HepG2 (cell line): ENCODE measurements at regions not wholly inside any gene's neighbourhood (a gene's known extent, or its start where the extent isn't known, plus 50 kb on each side); places are given as distances from the start of the nearest gene placed in this dataset.

ENCODE experiments used
- ATAC-seq: fragments of 200-7000 bp; cut with Tn5 transposase; 3 replicates; pipeline ENCODE4 v1.9.1; 2020; ENCODE audit warnings: mild to moderate bottlenecking, moderate library complexity
- BruUV-seq: library from RNA; stranded (reverse); fragments of 400-500 nt; replicated peaks from 2 replicates; lab custom pipeline; 2021; lab: Mats Ljungman, UMichigan
- CTCF ChIA-PET: fragments of 300-600 bp; formaldehyde crosslinking; extraction: SDS; loops from one replicate; lab custom pipeline; 2021; ENCODE audit warnings: low total read pairs, inconsistent platforms, low intra/inter-chr PET ratio; lab: Yijun Ruan, JAX
- POLR2A ChIA-PET: fragments of 350-600 bp; sonication (Branson Sonifier 250); formaldehyde crosslinking; loops from one replicate; lab custom pipeline; 2020; ENCODE audit warnings: antibody characterized with exemption, inconsistent platforms; lab: Yijun Ruan, JAX
- DNase-seq: peaks from one replicate; pipeline ENCODE4 v3.0.0-alpha.2; 2015; ENCODE audit warnings: low spot score
- FAIRE-seq: peaks from 3 replicates; lab custom pipeline; 2011; peaks lifted over from hg19 to GRCh38; lab: Jason Lieb, UNC
- H2AFZ ChIP-seq: one replicate; pipeline ENCODE4 v1.6.1; 2011; ENCODE audit warnings: low read length, inconsistent platforms
- H3K27ac ChIP-seq: fragments of 300-600 bp; 3 replicates; pipeline ENCODE4 v1.8.0; 2011; ENCODE audit warnings: mixed run types, mild to moderate bottlenecking, mixed read lengths, low read length, inconsistent platforms; ENCODE audit not compliant: insufficient read depth; ENCODE audit errors: extremely low read length
- H3K27me3 ChIP-seq, 2 experiments: fragments of 200-600 bp in 1 of 2; 2 replicates in 1 of 2; 3 replicates in 1 of 2; pipeline versions ENCODE4 v1.6.0 to v1.8.0; 2011; ENCODE audit warnings: low read length in 2 of 2, mild to moderate bottlenecking in 2 of 2, moderate library complexity in 2 of 2, inconsistent platforms in 1 of 2; ENCODE audit not compliant: insufficient read depth in 2 of 2, control insufficient read depth in 1 of 2
- H3K36me3 ChIP-seq, 2 experiments: fragments of 200-600 bp in 1 of 2; replicated peaks in 1 of 2; 2 replicates in 1 of 2; 3 replicates in 1 of 2; pipeline versions ENCODE4 v1.5.1 to v1.8.0; 2011; ENCODE audit warnings: low read length in 2 of 2, inconsistent platforms in 1 of 2; ENCODE audit not compliant: insufficient read depth in 2 of 2, control insufficient read depth in 1 of 2
- H3K4me1 ChIP-seq: 2 replicates; pipeline ENCODE4 v1.5.1; 2012; ENCODE audit warnings: low read length, inconsistent platforms; ENCODE audit not compliant: insufficient read depth
- H3K4me2 ChIP-seq: 2 replicates; pipeline ENCODE4 v1.6.0; 2011; ENCODE audit warnings: low read depth, low read length, inconsistent platforms
- H3K4me3 ChIP-seq, 3 experiments: fragments of 200-600 bp in 1 of 3; sonication (generic), shearing (Covaris generic) in 1 of 3; replicated peaks in 1 of 3; 2 replicates each; pipeline ENCODE4 v1.5.1; 2011 to 2016; ENCODE audit warnings: low read length in 3 of 3, inconsistent platforms in 2 of 3, low read depth in 2 of 3, mild to moderate bottlenecking in 2 of 3, control low read depth in 1 of 3, mixed read lengths in 1 of 3; ENCODE audit not compliant: insufficient read depth in 1 of 3
- H3K79me2 ChIP-seq: one replicate; pipeline ENCODE4 v1.6.1; 2011; ENCODE audit warnings: low read length, inconsistent platforms; ENCODE audit not compliant: insufficient read depth
- H3K9ac ChIP-seq: 2 replicates; pipeline ENCODE4 v1.6.0; 2011; ENCODE audit warnings: mild to moderate bottlenecking, low read depth, low read length, inconsistent platforms; ENCODE audit not compliant: insufficient read depth
- H3K9me3 ChIP-seq: 2 replicates; pipeline ENCODE4 v1.5.1; 2012; ENCODE audit warnings: mild to moderate bottlenecking, low read length
- H4K20me1 ChIP-seq: 2 replicates; pipeline ENCODE4 v1.6.0; 2011; ENCODE audit warnings: inconsistent platforms, mild to moderate bottlenecking, low read length, moderate library complexity; ENCODE audit not compliant: insufficient read depth
- NFE2L1 ChIP-seq: sonication (generic); formaldehyde crosslinking; IDR thresholded peaks from 2 replicates; pipeline ENCODE4 v1.4.0; 2020; ENCODE audit warnings: missing genetic modification reagents, mild to moderate bottlenecking, borderline replicate concordance
- ZC3H13 ChIP-seq: sonication (generic); formaldehyde crosslinking; IDR thresholded peaks from 2 replicates; pipeline ENCODE4 v1.8.1; 2023; ENCODE audit warnings: mild to moderate bottlenecking, missing genetic modification reagents, moderate library complexity
- ZNF263 ChIP-seq: sonication (generic); formaldehyde crosslinking; IDR thresholded peaks from 2 replicates; pipeline ENCODE4 v1.4.0; 2020; ENCODE audit warnings: missing genetic modification reagents
- ZNF782 ChIP-seq: sonication (generic); formaldehyde crosslinking; IDR thresholded peaks from 2 replicates; pipeline ENCODE4 v1.4.0; 2020; ENCODE audit warnings: missing genetic modification reagents, mild to moderate bottlenecking, borderline replicate concordance
- WGBS: methylation state at CpG from one replicate; pipeline ENCODE4 v1.1.6; 2017; ENCODE audit warnings: low lambda C conversion rate; 5-methylcytosine and 5-hydroxymethylcytosine counted together
- in situ Hi-C: cut with HindIII; loops from 2 replicates; pipeline ENCODE4 v1.10.0; 2017; ENCODE audit warnings: low pct_unique_long_range_greater_than_20kb; ENCODE audit not compliant: extremely low pct_ligation_motif_present
- intact Hi-C: fragments of 100-400 bp; cut with micrococcal nuclease; formaldehyde crosslinking; loops from one replicate; pipeline ENCODE4 v1.10.0; 2022; ENCODE audit not compliant: unreplicated experiment
- TF ChIP-seq, protein P1 (sequence below), 2 experiments: sonication (generic) in 1 of 2; formaldehyde crosslinking in 1 of 2; IDR thresholded peaks; 2 replicates each; pipeline versions ENCODE4 v1.4.0 to v1.6.1; 2016 to 2020; ENCODE audit warnings: borderline replicate concordance in 1 of 2, low read depth in 1 of 2, mild to moderate bottlenecking in 1 of 2, missing genetic modification reagents in 1 of 2

GRCh38 chr4:41448934-41449333 lies 89.0 kb upstream of the LIMCH1 start:
- DNase-seq (peak; percentile 3), ATAC-seq (peak; percentile 61; the same call in 2 of the 3 replicates), FAIRE-seq (no peak)
- no peak overlapping the region for H3K4me2 ChIP-seq
- TF ChIP-seq ZNF263: peak; percentile 57; the same call in 1 of the 2 replicates
- TF ChIP-seq, protein P1, sequence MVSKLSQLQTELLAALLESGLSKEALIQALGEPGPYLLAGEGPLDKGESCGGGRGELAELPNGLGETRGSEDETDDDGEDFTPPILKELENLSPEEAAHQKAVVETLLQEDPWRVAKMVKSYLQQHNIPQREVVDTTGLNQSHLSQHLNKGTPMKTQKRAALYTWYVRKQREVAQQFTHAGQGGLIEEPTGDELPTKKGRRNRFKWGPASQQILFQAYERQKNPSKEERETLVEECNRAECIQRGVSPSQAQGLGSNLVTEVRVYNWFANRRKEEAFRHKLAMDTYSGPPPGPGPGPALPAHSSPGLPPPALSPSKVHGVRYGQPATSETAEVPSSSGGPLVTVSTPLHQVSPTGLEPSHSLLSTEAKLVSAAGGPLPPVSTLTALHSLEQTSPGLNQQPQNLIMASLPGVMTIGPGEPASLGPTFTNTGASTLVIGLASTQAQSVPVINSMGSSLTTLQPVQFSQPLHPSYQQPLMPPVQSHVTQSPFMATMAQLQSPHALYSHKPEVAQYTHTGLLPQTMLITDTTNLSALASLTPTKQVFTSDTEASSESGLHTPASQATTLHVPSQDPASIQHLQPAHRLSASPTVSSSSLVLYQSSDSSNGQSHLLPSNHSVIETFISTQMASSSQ (IDR thresholded peaks at IDR 0.05; ENCODE audit: low read depth): no peak
- TF ChIP-seq, protein P1 (CRISPR knock-in tag; IDR thresholded peaks at IDR 0.05; ENCODE audit: borderline replicate concordance): no peak
- no peaks in the 10 kb centered on the region for H3K9me3 ChIP-seq
- WGBS: 34% methylated on average over 7 of the region's 7 CpGs
- intact Hi-C loops (no loop called here), in situ Hi-C loops (no loop called here)
- no peak overlapping the region for H3K4me3 ChIP-seq
- H2AFZ ChIP-seq: no peak overlapping the region
- no peaks in the 10 kb centered on the region for H3K4me1 ChIP-seq
- no TSS peak for BruUV-seq
- no peaks in the 10 kb centered on the region for H3K36me3 ChIP-seq
- peaks cover 0 to 3% of the 10 kb centered on the region in 2 experiments; a peak in 1 of 5 replicates for H3K27me3 ChIP-seq
- no peaks in the 10 kb centered on the region for H4K20me1 ChIP-seq
- no peak overlapping the region for H3K27ac ChIP-seq
- CTCF ChIA-PET: no interaction called here
- H3K79me2 ChIP-seq: no peaks in the 10 kb centered on the region
- H3K9ac ChIP-seq: no peak overlapping the region
- POLR2A ChIA-PET: no interaction called here

DNA sequence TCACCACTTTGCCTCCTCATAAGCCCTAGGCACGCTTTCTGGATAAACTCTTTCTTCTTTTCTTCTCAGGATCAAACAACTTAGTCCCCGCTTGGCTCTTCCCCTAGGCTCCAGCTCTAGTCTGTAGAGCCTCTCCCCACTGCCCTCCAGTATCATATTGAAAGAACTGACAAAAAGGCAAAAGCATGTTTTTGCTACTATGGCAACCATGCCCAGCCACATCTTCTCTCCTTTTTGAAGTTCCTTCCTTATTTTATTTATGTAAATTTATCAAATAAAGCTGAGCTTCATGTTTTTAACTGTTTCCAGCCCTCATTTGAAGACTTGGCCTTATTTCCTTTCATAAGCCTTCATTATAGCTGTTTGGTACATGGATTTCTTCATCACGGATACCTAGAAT lies 86.0 kb upstream of the LIMCH1 start:
- intact Hi-C loops: no loop called here
- in situ Hi-C loops: no loop called here
- Histone ChIP-seq H3K9me3 (no peaks in the 10 kb centered on the region), H3K4me1 (no peaks in the 10 kb centered on the region), H3K4me2 (no peak overlapping the region), H3K79me2 (no peaks in the 10 kb centered on the region), H3K27ac (no peak overlapping the region), H3K27me3 (0 out of 5 replicates have a peak, but pooled peaks cover 0 to 4% of the 10 kb centered on the region in 2 experiments), H3K4me3 (no peak overlapping the region), H3K9ac (no peak overlapping the region), H2AFZ (no peak overlapping the region), H4K20me1 (no peaks in the 10 kb centered on the region), H3K36me3 (no peaks in the 10 kb centered on the region)
- ChIA-PET POLR2A (no interaction called here), CTCF (no interaction called here)
- ATAC-seq (no peak), DNase-seq (no peak), FAIRE-seq (no peak)
- WGBS: 32% methylated on average over 3 of the region's 3 CpGs
- BruUV-seq: no TSS peak
- TF ChIP-seq NFE2L1 (CRISPR knock-in tag) (no peak), ZC3H13 (CRISPR knock-in tag) (no peak), ZNF782 (CRISPR knock-in tag) (no peak)
